ENCODE measurements at regions not wholly inside any gene's neighbourhood (a gene's known extent, or its start where the extent isn't known, plus 50 kb on each side); places are given as distances from the start of the nearest gene placed in this dataset.

DNA sequence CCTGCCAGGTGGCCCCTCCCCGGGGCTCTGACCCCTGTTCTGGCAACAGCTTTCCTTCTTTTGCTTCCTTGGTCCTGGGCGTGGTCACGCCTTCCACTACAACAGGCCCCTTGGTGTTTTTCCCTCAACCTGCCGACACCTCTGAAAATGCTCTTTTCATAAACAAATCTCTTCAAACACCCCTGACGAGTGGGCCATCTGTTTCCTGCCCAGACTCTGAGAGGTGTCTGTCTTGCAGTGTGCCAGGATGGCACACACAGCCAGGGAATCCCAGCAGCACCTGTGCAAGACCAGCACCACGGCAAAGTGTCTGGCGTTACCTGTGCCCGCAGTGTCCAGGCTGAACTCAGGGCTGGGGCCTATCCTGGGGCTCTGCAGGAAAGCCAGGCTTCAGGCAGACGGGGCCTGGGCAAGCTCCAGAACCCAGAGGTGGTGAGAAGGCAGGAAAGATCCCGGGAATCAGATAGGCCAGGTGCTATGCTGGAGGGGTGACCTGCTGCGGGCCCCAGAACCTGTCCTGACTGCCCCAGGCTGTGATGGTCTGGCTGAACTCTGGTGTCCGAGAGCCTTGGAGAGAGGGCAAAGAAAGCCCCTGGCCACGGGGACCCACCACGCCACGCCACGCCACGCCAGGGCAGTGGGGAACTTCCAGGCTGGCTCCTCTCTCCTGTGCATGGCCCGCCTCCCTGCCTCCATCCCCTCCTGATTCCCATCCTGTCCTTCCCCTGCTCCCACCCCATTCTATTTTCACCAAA is 88.9 kb downstream of the SIK1 start:
- TF ChIP-seq, protein P1, sequence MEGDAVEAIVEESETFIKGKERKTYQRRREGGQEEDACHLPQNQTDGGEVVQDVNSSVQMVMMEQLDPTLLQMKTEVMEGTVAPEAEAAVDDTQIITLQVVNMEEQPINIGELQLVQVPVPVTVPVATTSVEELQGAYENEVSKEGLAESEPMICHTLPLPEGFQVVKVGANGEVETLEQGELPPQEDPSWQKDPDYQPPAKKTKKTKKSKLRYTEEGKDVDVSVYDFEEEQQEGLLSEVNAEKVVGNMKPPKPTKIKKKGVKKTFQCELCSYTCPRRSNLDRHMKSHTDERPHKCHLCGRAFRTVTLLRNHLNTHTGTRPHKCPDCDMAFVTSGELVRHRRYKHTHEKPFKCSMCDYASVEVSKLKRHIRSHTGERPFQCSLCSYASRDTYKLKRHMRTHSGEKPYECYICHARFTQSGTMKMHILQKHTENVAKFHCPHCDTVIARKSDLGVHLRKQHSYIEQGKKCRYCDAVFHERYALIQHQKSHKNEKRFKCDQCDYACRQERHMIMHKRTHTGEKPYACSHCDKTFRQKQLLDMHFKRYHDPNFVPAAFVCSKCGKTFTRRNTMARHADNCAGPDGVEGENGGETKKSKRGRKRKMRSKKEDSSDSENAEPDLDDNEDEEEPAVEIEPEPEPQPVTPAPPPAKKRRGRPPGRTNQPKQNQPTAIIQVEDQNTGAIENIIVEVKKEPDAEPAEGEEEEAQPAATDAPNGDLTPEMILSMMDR (IDR thresholded peaks at IDR 0.05): no peak
- TF ChIP-seq ZNF263 (CRISPR knock-in tag; IDR thresholded peaks at IDR 0.05; ENCODE audit: low read depth) (no peak), ELF4 (CRISPR knock-in tag; IDR thresholded peaks at IDR 0.05; ENCODE audit: low read depth) (no peak), NR2C2 (CRISPR knock-in tag; IDR thresholded peaks at IDR 0.05) (no peak), CREM (CRISPR knock-in tag; IDR thresholded peaks at IDR 0.05) (no peak), CBFB (CRISPR knock-in tag; IDR thresholded peaks at IDR 0.05; ENCODE audit: low read depth) (no peak)
- TF ChIP-seq, protein P2, sequence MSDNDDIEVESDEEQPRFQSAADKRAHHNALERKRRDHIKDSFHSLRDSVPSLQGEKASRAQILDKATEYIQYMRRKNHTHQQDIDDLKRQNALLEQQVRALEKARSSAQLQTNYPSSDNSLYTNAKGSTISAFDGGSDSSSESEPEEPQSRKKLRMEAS (CRISPR knock-in tag; IDR thresholded peaks at IDR 0.05): no peak
- TF ChIP-seq, protein P3, sequence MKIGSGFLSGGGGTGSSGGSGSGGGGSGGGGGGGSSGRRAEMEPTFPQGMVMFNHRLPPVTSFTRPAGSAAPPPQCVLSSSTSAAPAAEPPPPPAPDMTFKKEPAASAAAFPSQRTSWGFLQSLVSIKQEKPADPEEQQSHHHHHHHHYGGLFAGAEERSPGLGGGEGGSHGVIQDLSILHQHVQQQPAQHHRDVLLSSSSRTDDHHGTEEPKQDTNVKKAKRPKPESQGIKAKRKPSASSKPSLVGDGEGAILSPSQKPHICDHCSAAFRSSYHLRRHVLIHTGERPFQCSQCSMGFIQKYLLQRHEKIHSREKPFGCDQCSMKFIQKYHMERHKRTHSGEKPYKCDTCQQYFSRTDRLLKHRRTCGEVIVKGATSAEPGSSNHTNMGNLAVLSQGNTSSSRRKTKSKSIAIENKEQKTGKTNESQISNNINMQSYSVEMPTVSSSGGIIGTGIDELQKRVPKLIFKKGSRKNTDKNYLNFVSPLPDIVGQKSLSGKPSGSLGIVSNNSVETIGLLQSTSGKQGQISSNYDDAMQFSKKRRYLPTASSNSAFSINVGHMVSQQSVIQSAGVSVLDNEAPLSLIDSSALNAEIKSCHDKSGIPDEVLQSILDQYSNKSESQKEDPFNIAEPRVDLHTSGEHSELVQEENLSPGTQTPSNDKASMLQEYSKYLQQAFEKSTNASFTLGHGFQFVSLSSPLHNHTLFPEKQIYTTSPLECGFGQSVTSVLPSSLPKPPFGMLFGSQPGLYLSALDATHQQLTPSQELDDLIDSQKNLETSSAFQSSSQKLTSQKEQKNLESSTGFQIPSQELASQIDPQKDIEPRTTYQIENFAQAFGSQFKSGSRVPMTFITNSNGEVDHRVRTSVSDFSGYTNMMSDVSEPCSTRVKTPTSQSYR (CRISPR knock-in tag; IDR thresholded peaks at IDR 0.05): no peak
- TF ChIP-seq, protein P4, sequence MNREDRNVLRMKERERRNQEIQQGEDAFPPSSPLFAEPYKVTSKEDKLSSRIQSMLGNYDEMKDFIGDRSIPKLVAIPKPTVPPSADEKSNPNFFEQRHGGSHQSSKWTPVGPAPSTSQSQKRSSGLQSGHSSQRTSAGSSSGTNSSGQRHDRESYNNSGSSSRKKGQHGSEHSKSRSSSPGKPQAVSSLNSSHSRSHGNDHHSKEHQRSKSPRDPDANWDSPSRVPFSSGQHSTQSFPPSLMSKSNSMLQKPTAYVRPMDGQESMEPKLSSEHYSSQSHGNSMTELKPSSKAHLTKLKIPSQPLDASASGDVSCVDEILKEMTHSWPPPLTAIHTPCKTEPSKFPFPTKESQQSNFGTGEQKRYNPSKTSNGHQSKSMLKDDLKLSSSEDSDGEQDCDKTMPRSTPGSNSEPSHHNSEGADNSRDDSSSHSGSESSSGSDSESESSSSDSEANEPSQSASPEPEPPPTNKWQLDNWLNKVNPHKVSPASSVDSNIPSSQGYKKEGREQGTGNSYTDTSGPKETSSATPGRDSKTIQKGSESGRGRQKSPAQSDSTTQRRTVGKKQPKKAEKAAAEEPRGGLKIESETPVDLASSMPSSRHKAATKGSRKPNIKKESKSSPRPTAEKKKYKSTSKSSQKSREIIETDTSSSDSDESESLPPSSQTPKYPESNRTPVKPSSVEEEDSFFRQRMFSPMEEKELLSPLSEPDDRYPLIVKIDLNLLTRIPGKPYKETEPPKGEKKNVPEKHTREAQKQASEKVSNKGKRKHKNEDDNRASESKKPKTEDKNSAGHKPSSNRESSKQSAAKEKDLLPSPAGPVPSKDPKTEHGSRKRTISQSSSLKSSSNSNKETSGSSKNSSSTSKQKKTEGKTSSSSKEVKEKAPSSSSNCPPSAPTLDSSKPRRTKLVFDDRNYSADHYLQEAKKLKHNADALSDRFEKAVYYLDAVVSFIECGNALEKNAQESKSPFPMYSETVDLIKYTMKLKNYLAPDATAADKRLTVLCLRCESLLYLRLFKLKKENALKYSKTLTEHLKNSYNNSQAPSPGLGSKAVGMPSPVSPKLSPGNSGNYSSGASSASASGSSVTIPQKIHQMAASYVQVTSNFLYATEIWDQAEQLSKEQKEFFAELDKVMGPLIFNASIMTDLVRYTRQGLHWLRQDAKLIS (CRISPR knock-in tag; IDR thresholded peaks at IDR 0.05; ENCODE audit: borderline replicate concordance): no peak

Measured in WTC11 (cell line).